GM12878 (cell line): ENCODE measurements at regions not wholly inside any gene's neighbourhood (a gene's known extent, or its start where the extent isn't known, plus 50 kb on each side); places are given as distances from the start of the nearest gene placed in this dataset.

ENCODE experiments used
- ATF2 ChIP-seq: IDR thresholded peaks from 2 replicates; pipeline ENCODE4 v1.6.1; 2012; ENCODE audit warnings: low read length, inconsistent platforms
- E2F8 ChIP-seq: fragments of 450-650 bp; IDR thresholded peaks from 2 replicates; pipeline ENCODE4 v1.6.1; 2018; ENCODE audit warnings: mild to moderate bottlenecking, low read depth, moderate library complexity; ENCODE audit not compliant: partially characterized antibody
- GABPA ChIP-seq: IDR thresholded peaks from 2 replicates; pipeline ENCODE4 v1.6.1; 2014; ENCODE audit warnings: antibody characterized with exemption, low read depth, mild to moderate bottlenecking, inconsistent platforms
- MTA3 ChIP-seq: IDR thresholded peaks from 2 replicates; pipeline ENCODE4 v1.6.1; 2012; ENCODE audit warnings: low read length, inconsistent platforms, borderline replicate concordance
- POLR2AphosphoS2 ChIP-seq: IDR thresholded peaks from 2 replicates; pipeline ENCODE4 v1.6.1; 2011; ENCODE audit warnings: low read depth, mild to moderate bottlenecking, low read length, improper control_type of control experiment, moderate library complexity
- RCOR1 ChIP-seq: conservative IDR thresholded peaks from 2 replicates; pipeline ENCODE4 v1.6.1; 2012; ENCODE audit warnings: low read depth, low read length, improper control_type of control experiment
- RELA ChIP-seq: fragments of 450-650 bp; IDR thresholded peaks from 2 replicates; pipeline ENCODE4 v1.8.0; 2014; ENCODE audit warnings: borderline replicate concordance; ENCODE audit not compliant: partially characterized antibody
- TAF1 ChIP-seq: IDR thresholded peaks from 2 replicates; pipeline ENCODE4 v1.6.1; 2011; ENCODE audit warnings: mild to moderate bottlenecking, low read depth, low read length, borderline replicate concordance
- TCF12 ChIP-seq: IDR thresholded peaks from 2 replicates; pipeline ENCODE4 v1.6.1; 2011; ENCODE audit warnings: low read depth, mild to moderate bottlenecking, low read length
- ZNF687 ChIP-seq: fragments of 450-650 bp; IDR thresholded peaks from 2 replicates; pipeline ENCODE4 v1.6.1; 2017; ENCODE audit warnings: mild to moderate bottlenecking, moderate library complexity
- ZZZ3 ChIP-seq: IDR thresholded peaks from 2 replicates; pipeline ENCODE4 v1.6.1; 2011; ENCODE audit warnings: low read depth; ENCODE audit not compliant: control insufficient read depth, insufficient read length

- no peak for TF ChIP-seq ZNF687
- TF ChIP-seq RCOR1, result no peak
- no peak for TF ChIP-seq E2F8
- TF ChIP-seq GABPA, result no peak
- TF ChIP-seq TCF12, result no peak
- no peak for TF ChIP-seq MTA3
- TF ChIP-seq TAF1, result no peak
- TF ChIP-seq ATF2, result no peak
- TF ChIP-seq RELA, result no peak
- no peak for TF ChIP-seq ZZZ3
- TF ChIP-seq POLR2AphosphoS2, result no peak
- TF ChIP-seq, all 136 proteins: peak for 0
Measured at GRCh38 chr18:46422552-46423055, 234.4 kb downstream of the LOXHD1 start (continued).
